H9 (cell line): ENCODE measurements at regions not wholly inside any gene's neighbourhood (a gene's known extent, or its start where the extent isn't known, plus 50 kb on each side); places are given as distances from the start of the nearest gene placed in this dataset.

Source experiments
- DNase-seq: peaks from one replicate; pipeline ENCODE4 v3.0.0-alpha.2; 2017
- H2AFZ ChIP-seq: one replicate; pipeline ENCODE4 v1.6.1; 2013; ENCODE audit warnings: mild to moderate bottlenecking, low read length, control low read depth, moderate library complexity
- H2AK5ac ChIP-seq: 2 replicates; pipeline ENCODE4 v1.6.1; 2013; ENCODE audit warnings: low read length, control low read depth, mixed read lengths; ENCODE audit not compliant: insufficient read length
- H2BK120ac ChIP-seq: one replicate; pipeline ENCODE4 v1.6.1; 2013; ENCODE audit warnings: low read depth, mild to moderate bottlenecking, low read length, control low read depth, inconsistent platforms; ENCODE audit not compliant: poor library complexity, severe bottlenecking
- H2BK12ac ChIP-seq: 2 replicates; pipeline ENCODE4 v1.6.1; 2013; ENCODE audit warnings: low read length, control low read depth, mixed read lengths, low read depth; ENCODE audit not compliant: insufficient read length
- H2BK15ac ChIP-seq: 2 replicates; pipeline ENCODE4 v1.6.1; 2013; ENCODE audit warnings: low read depth, low read length, control low read depth
- H2BK20ac ChIP-seq: one replicate; pipeline ENCODE4 v1.6.1; 2013; ENCODE audit warnings: low read depth, mild to moderate bottlenecking, low read length, control low read depth, inconsistent platforms; ENCODE audit not compliant: poor library complexity, severe bottlenecking
- H2BK5ac ChIP-seq: 2 replicates; pipeline ENCODE4 v1.6.1; 2013; ENCODE audit warnings: low read length, control low read depth, mixed read lengths; ENCODE audit not compliant: insufficient read length
- H3K14ac ChIP-seq: 2 replicates; pipeline ENCODE4 v1.6.1; 2013; ENCODE audit warnings: low read length, control low read depth; ENCODE audit not compliant: insufficient read depth
- H3K18ac ChIP-seq: 2 replicates; pipeline ENCODE4 v1.6.1; 2013; ENCODE audit warnings: low read depth, mild to moderate bottlenecking, mixed read lengths, low read length, control low read depth; ENCODE audit not compliant: insufficient read length
- H3K23ac ChIP-seq: 2 replicates; pipeline ENCODE4 v1.6.1; 2013; ENCODE audit warnings: low read length, control low read depth, mixed read lengths, low read depth; ENCODE audit not compliant: insufficient read length
- H3K23me2 ChIP-seq: 2 replicates; pipeline ENCODE4 v1.6.1; 2013; ENCODE audit warnings: low read depth, mild to moderate bottlenecking, mixed read lengths, low read length, control low read depth; ENCODE audit not compliant: insufficient read length, poor library complexity, severe bottlenecking
- H3K27ac ChIP-seq: 2 replicates; pipeline ENCODE4 v1.5.1; 2013; ENCODE audit warnings: low read length, control low read depth, mixed read lengths, low read depth; ENCODE audit not compliant: insufficient read length
- H3K27me3 ChIP-seq: 2 replicates; pipeline ENCODE4 v1.6.1; 2013; ENCODE audit warnings: low read length, control low read depth, inconsistent platforms; ENCODE audit not compliant: insufficient read depth
- H3K4ac ChIP-seq: 2 replicates; pipeline ENCODE4 v1.6.1; 2013; ENCODE audit warnings: low read depth, mild to moderate bottlenecking, control low read depth, inconsistent platforms, low read length, moderate library complexity
- H3K4me1 ChIP-seq: 2 replicates; pipeline ENCODE4 v1.6.1; 2013; ENCODE audit warnings: low read length, control low read depth, inconsistent platforms; ENCODE audit not compliant: insufficient read depth
- H3K4me2 ChIP-seq: 2 replicates; pipeline ENCODE4 v1.6.1; 2013; ENCODE audit warnings: low read length, control low read depth, mixed read lengths; ENCODE audit not compliant: insufficient read length, insufficient read depth
- H3K56ac ChIP-seq: 2 replicates; pipeline ENCODE4 v1.6.1; 2013; ENCODE audit warnings: low read depth, mild to moderate bottlenecking, mixed read lengths, low read length, control low read depth; ENCODE audit not compliant: insufficient read length
- H3K79me1 ChIP-seq: 2 replicates; pipeline ENCODE4 v1.6.1; 2013; ENCODE audit warnings: low read depth, mild to moderate bottlenecking, moderate library complexity, low read length, control low read depth, inconsistent platforms; ENCODE audit not compliant: insufficient read depth, poor library complexity, severe bottlenecking
- H3K79me2 ChIP-seq: 2 replicates; pipeline ENCODE4 v1.6.1; 2013; ENCODE audit warnings: low read length, control low read depth, inconsistent platforms; ENCODE audit not compliant: insufficient read depth
- H3K9ac ChIP-seq: 2 replicates; pipeline ENCODE4 v1.6.1; 2013; ENCODE audit warnings: low read length, control low read depth, mixed read lengths; ENCODE audit not compliant: insufficient read length; ENCODE audit errors: extremely low read depth
- H3K9me3 ChIP-seq: one replicate; pipeline ENCODE4 v1.6.1; 2013; ENCODE audit warnings: low read depth, low read length, inconsistent platforms; ENCODE audit not compliant: control insufficient read depth
- H3T11ph ChIP-seq: one replicate; pipeline ENCODE4 v1.6.1; 2013; ENCODE audit warnings: mild to moderate bottlenecking, low read length, control low read depth, inconsistent platforms
- H4K20me1 ChIP-seq: one replicate; pipeline ENCODE4 v1.6.1; 2013; ENCODE audit not compliant: control insufficient read depth, insufficient read length, insufficient read depth
- H4K5ac ChIP-seq: 2 replicates; pipeline ENCODE4 v1.6.1; 2013; ENCODE audit warnings: low read depth, mild to moderate bottlenecking, mixed read lengths, low read length, control low read depth; ENCODE audit not compliant: insufficient read length
- H4K8ac ChIP-seq: replicated peaks from 2 replicates; pipeline ENCODE4 v1.6.1; 2013; ENCODE audit warnings: low read length, control low read depth, mixed read lengths, low read depth; ENCODE audit not compliant: insufficient read length
- H4K91ac ChIP-seq: 2 replicates; pipeline ENCODE4 v1.6.1; 2013; ENCODE audit warnings: low read depth, mild to moderate bottlenecking, moderate library complexity, mixed read lengths, low read length, control low read depth; ENCODE audit not compliant: insufficient read length
- H3K27ac Mint-ChIP-seq, 3 experiments: 2 replicates in 2 of 3; 3 replicates in 1 of 3; pipeline ENCODE4 v1.8.0; 2020 to 2021; ENCODE audit warnings: mixed read lengths in 3 of 3, mild to moderate bottlenecking in 1 of 3, moderate library complexity in 1 of 3
- H3K27me3 Mint-ChIP-seq: 2 replicates; pipeline ENCODE4 v1.8.0; 2021; ENCODE audit warnings: low read depth, mild to moderate bottlenecking, moderate library complexity, mixed read lengths
- H3K36me3 Mint-ChIP-seq, 3 experiments: 2 replicates in 2 of 3; 3 replicates in 1 of 3; pipeline ENCODE4 v1.8.0; 2020 to 2021; ENCODE audit warnings: low read depth in 3 of 3, mixed read lengths in 3 of 3; ENCODE audit not compliant: insufficient read depth in 1 of 3
- H3K4me1 Mint-ChIP-seq, 2 experiments: 2 replicates each; pipeline ENCODE4 v1.8.0; 2020; ENCODE audit warnings: mixed read lengths in 2 of 2
- H3K4me3 Mint-ChIP-seq, 2 experiments: 2 replicates in 1 of 2; 3 replicates in 1 of 2; pipeline ENCODE4 v1.8.0; 2020 to 2021; ENCODE audit warnings: mild to moderate bottlenecking in 2 of 2, mixed read lengths in 2 of 2, moderate library complexity in 1 of 2
- H3K9me3 Mint-ChIP-seq, 2 experiments: 2 replicates in 1 of 2; 3 replicates in 1 of 2; pipeline ENCODE4 v1.8.0; 2020; ENCODE audit warnings: mild to moderate bottlenecking in 2 of 2, mixed read lengths in 2 of 2, moderate library complexity in 1 of 2
- CTCF ChIP-seq: fragments of 200-600 bp; sonication (generic); conservative IDR thresholded peaks from 3 replicates; pipeline ENCODE4 v1.8.0; 2021; ENCODE audit warnings: antibody characterized with exemption, mild to moderate bottlenecking
- WGBS: extraction: QIAGEN DNeasy Blood & Tissue Kit; methylation state at CpG from one replicate; pipeline ENCODE4 v1.1.7; 2013; ENCODE audit warnings: missing lambda C conversion rate, low lambda C conversion rate, mixed read lengths; ENCODE audit not compliant: insufficient read length; ENCODE audit errors: extremely low coverage; 5-methylcytosine and 5-hydroxymethylcytosine counted together

- Histone ChIP-seq H3K4me1 (no peaks in the 10 kb centered on the region), H2BK12ac (no peak overlapping the region), H2BK5ac (no peak overlapping the region), H3K27ac (no peak overlapping the region), H2BK20ac (no peak overlapping the region), H3K18ac (no peak overlapping the region), H3K27me3 (no peaks in the 10 kb centered on the region), H3K23me2 (no peaks in the 10 kb centered on the region), H3K79me1 (no peaks in the 10 kb centered on the region), H3K4me2 (no peak overlapping the region), H4K5ac (no peak overlapping the region), H3T11ph (no peak overlapping the region), H4K20me1 (no peaks in the 10 kb centered on the region), H4K91ac (no peak overlapping the region), H4K8ac (no peak overlapping the region), H3K14ac (no peak overlapping the region), H3K79me2 (no peaks in the 10 kb centered on the region), H3K9ac (no peak overlapping the region), H3K4ac (no peak overlapping the region), H3K56ac (no peak overlapping the region), H2AFZ (no peak overlapping the region), H2AK5ac (no peak overlapping the region), H3K9me3 (no peaks in the 10 kb centered on the region), H3K23ac (no peak overlapping the region), H2BK15ac (no peak overlapping the region), H2BK120ac (no peak overlapping the region)
- Mint-ChIP-seq H3K9me3 (no peaks in the 10 kb centered on the region; a peak in 1 of 5 replicates), H3K36me3 (no peaks in the 10 kb centered on the region), H3K4me3 (no peak overlapping the region), H3K27ac (peak overlapping the region in 2 of 3 experiments; percentile 39 to 94; a peak in 4 of 7 replicates), H3K27me3 (peaks cover under 1% of the 10 kb centered on the region; the same call in 1 of the 2 replicates), H3K4me1 (no peaks in the 10 kb centered on the region)
- no peak for TF ChIP-seq CTCF
- no CpG with 5 or more reads among the region's 19 CpGs for WGBS
- peak; percentile 18 for DNase-seq
Measured at GRCh38 chr2:239461291-239462190, 60.7 kb upstream of the HDAC4 start.
